Trophoblast cell (in vitro differentiated cells and primary cell): ENCODE measurements at regions not wholly inside any gene's neighbourhood (a gene's known extent, or its start where the extent isn't known, plus 50 kb on each side); places are given as distances from the start of the nearest gene placed in this dataset.

ENCODE experiments used
- DNase-seq, 2 donors: peaks; one replicate each; pipeline ENCODE4 v3.0.0-alpha.2; 2016
- H2AFZ ChIP-seq: 2 replicates; pipeline ENCODE4 v1.6.1; 2013; ENCODE audit warnings: low read length, moderate library complexity, mild to moderate bottlenecking; ENCODE audit not compliant: insufficient read depth, poor library complexity
- H2AK5ac ChIP-seq: 2 replicates; pipeline ENCODE4 v1.6.1; 2013; ENCODE audit warnings: mild to moderate bottlenecking, low read length
- H2BK120ac ChIP-seq: 2 replicates; pipeline ENCODE4 v1.6.1; 2013; ENCODE audit warnings: low read length, mild to moderate bottlenecking, moderate library complexity; ENCODE audit not compliant: insufficient read depth, poor library complexity
- H2BK12ac ChIP-seq: 2 replicates; pipeline ENCODE4 v1.6.1; 2013; ENCODE audit warnings: mild to moderate bottlenecking, low read length, moderate library complexity
- H2BK5ac ChIP-seq: 2 replicates; pipeline ENCODE4 v1.6.1; 2013; ENCODE audit warnings: low read length, low read depth, moderate library complexity, mild to moderate bottlenecking; ENCODE audit not compliant: poor library complexity
- H3K14ac ChIP-seq: 2 replicates; pipeline ENCODE4 v1.6.1; 2013; ENCODE audit warnings: mild to moderate bottlenecking, low read length
- H3K18ac ChIP-seq: 2 replicates; pipeline ENCODE4 v1.6.1; 2013; ENCODE audit warnings: mild to moderate bottlenecking, low read length
- H3K23ac ChIP-seq: 2 replicates; pipeline ENCODE4 v1.6.1; 2013; ENCODE audit warnings: low read length
- H3K27ac ChIP-seq: 2 replicates; pipeline ENCODE4 v1.5.1; 2013; ENCODE audit warnings: low read depth, mild to moderate bottlenecking, inconsistent platforms, low read length, moderate library complexity
- H3K27me3 ChIP-seq: 2 replicates; pipeline ENCODE4 v1.6.1; 2013; ENCODE audit warnings: inconsistent platforms, mild to moderate bottlenecking, low read length, moderate library complexity; ENCODE audit not compliant: insufficient read depth
- H3K36me3 ChIP-seq, 2 experiments: 1 replicate in 1 of 2; 2 replicates in 1 of 2; pipeline ENCODE4 v1.6.1; 2013; ENCODE audit warnings: low read length in 2 of 2, mild to moderate bottlenecking in 2 of 2, moderate library complexity in 1 of 2; ENCODE audit not compliant: insufficient read depth in 2 of 2, control insufficient read depth in 1 of 2
- H3K4ac ChIP-seq: 2 replicates; pipeline ENCODE4 v1.6.1; 2013; ENCODE audit warnings: low read depth, mild to moderate bottlenecking, low read length, moderate library complexity
- H3K4me1 ChIP-seq, 2 experiments: 1 replicate in 1 of 2; 2 replicates in 1 of 2; pipeline ENCODE4 v1.6.1; 2013; ENCODE audit warnings: low read length in 2 of 2, mild to moderate bottlenecking in 2 of 2, moderate library complexity in 1 of 2; ENCODE audit not compliant: insufficient read depth in 2 of 2, control insufficient read depth in 1 of 2
- H3K4me2 ChIP-seq: 2 replicates; pipeline ENCODE4 v1.6.1; 2013; ENCODE audit warnings: inconsistent platforms, mild to moderate bottlenecking, low read length, moderate library complexity
- H3K4me3 ChIP-seq: 2 replicates; pipeline ENCODE4 v1.5.1; 2013; ENCODE audit warnings: mild to moderate bottlenecking, low read depth, low read length, inconsistent platforms
- H3K79me1 ChIP-seq: one replicate; pipeline ENCODE4 v1.6.1; 2013; ENCODE audit warnings: low read length
- H3K79me2 ChIP-seq: 2 replicates; pipeline ENCODE4 v1.6.1; 2013; ENCODE audit warnings: low read length, mild to moderate bottlenecking; ENCODE audit not compliant: control insufficient read depth, insufficient read depth, poor library complexity
- H3K9ac ChIP-seq: 2 replicates; pipeline ENCODE4 v1.6.1; 2013; ENCODE audit warnings: mild to moderate bottlenecking, low read length
- H3K9me3 ChIP-seq: 2 replicates; pipeline ENCODE4 v1.6.1; 2013; ENCODE audit warnings: low read depth, mild to moderate bottlenecking, control low read depth, inconsistent platforms, low read length; ENCODE audit not compliant: insufficient read depth
- H4K12ac ChIP-seq: 2 replicates; pipeline ENCODE4 v1.6.1; 2013; ENCODE audit warnings: low read depth, mild to moderate bottlenecking, low read length, moderate library complexity
- H4K8ac ChIP-seq: 2 replicates; pipeline ENCODE4 v1.6.1; 2013; ENCODE audit warnings: low read depth, mild to moderate bottlenecking, low read length, moderate library complexity
- H4K91ac ChIP-seq: one replicate; pipeline ENCODE4 v1.6.1; 2013; ENCODE audit warnings: low read depth, mild to moderate bottlenecking, low read length, moderate library complexity
- WGBS: extraction: QIAGEN DNeasy Blood & Tissue Kit; methylation state at CpG from one replicate; pipeline ENCODE4 v1.1.7; 2013; ENCODE audit warnings: missing lambda C conversion rate; ENCODE audit not compliant: insufficient read length, insufficient coverage; ENCODE audit errors: extremely low coverage; 5-methylcytosine and 5-hydroxymethylcytosine counted together

GRCh38 chr22:27307545-27308247, 493.9 kb downstream of the MN1 start:
- H3K27ac ChIP-seq: no peak overlapping the region
- H3K23ac ChIP-seq: no peak overlapping the region
- H3K4me3 ChIP-seq: no peak overlapping the region
- H3K9ac ChIP-seq: no peak overlapping the region
- H2AFZ ChIP-seq: no peak overlapping the region
- H3K79me1 ChIP-seq: no peaks in the 10 kb centered on the region
- H3K4me2 ChIP-seq: no peak overlapping the region
- H3K14ac ChIP-seq: no peak overlapping the region
- H4K91ac ChIP-seq: no peak overlapping the region
- H3K9me3 ChIP-seq: peaks cover 3% of the 10 kb centered on the region
- no peaks in the 10 kb centered on the region for H3K79me2 ChIP-seq
- no CpG with 5 or more reads among the region's 4 CpGs for WGBS
- H2BK12ac ChIP-seq: no peak overlapping the region
- H4K8ac ChIP-seq: no peak overlapping the region
- no peak overlapping the region for H2AK5ac ChIP-seq
- no peak overlapping the region for H3K4ac ChIP-seq
- no peaks in the 10 kb centered on the region for H3K36me3 ChIP-seq
- no peaks in the 10 kb centered on the region for H3K27me3 ChIP-seq
- H2BK120ac ChIP-seq: no peak overlapping the region
- no peak overlapping the region for H4K12ac ChIP-seq
- H3K18ac ChIP-seq: no peak overlapping the region
- DNase-seq: no peak
- no peak overlapping the region for H2BK5ac ChIP-seq
- H3K4me1 ChIP-seq: peaks cover 11% of the 10 kb centered on the region in 2 experiments

- no peak for DNase-seq
- no peak overlapping the region for H3K14ac ChIP-seq
- no peaks in the 10 kb centered on the region for H3K79me1 ChIP-seq
These were observed 493.0 kb downstream of the MN1 start for GRCh38 chr22:27308513-27308912.

GRCh38 chr22:27309697-27310096, 491.9 kb downstream of the MN1 start:
- H2BK5ac ChIP-seq: no peak overlapping the region
- H2AK5ac ChIP-seq: no peak overlapping the region
- no peak overlapping the region for H3K9ac ChIP-seq
- no peak for DNase-seq
- H3K4me2 ChIP-seq: no peak overlapping the region
- no peak overlapping the region for H3K4ac ChIP-seq
- WGBS: no CpG with 5 or more reads among the region's 2 CpGs
- H4K12ac ChIP-seq: no peak overlapping the region
- H3K9me3 ChIP-seq: peaks cover 4% of the 10 kb centered on the region
- no peak overlapping the region for H4K91ac ChIP-seq
- no peaks in the 10 kb centered on the region for H3K27me3 ChIP-seq
- H3K18ac ChIP-seq: no peak overlapping the region
- no peak overlapping the region for H3K23ac ChIP-seq
- H3K14ac ChIP-seq: no peak overlapping the region
- H3K4me3 ChIP-seq: no peak overlapping the region
- H4K8ac ChIP-seq: no peak overlapping the region
- H3K79me2 ChIP-seq: no peaks in the 10 kb centered on the region
- no peaks in the 10 kb centered on the region for H3K79me1 ChIP-seq
- H3K27ac ChIP-seq: no peak overlapping the region
- no peak overlapping the region for H2AFZ ChIP-seq
- no peak overlapping the region for H2BK12ac ChIP-seq
- peaks cover 17 to 23% of the 10 kb centered on the region in 2 experiments for H3K4me1 ChIP-seq
- no peaks in the 10 kb centered on the region for H3K36me3 ChIP-seq
- no peak overlapping the region for H2BK120ac ChIP-seq

More at GRCh38 chr22:27308513-27308912, 493.0 kb downstream of the MN1 start:
- Histone ChIP-seq H3K4me2 (no peak overlapping the region), H3K36me3 (no peaks in the 10 kb centered on the region), H3K27ac (no peak overlapping the region), H2AFZ (no peak overlapping the region), H3K18ac (no peak overlapping the region), H3K79me2 (no peaks in the 10 kb centered on the region), H3K4me3 (no peak overlapping the region), H2BK5ac (no peak overlapping the region), H2BK12ac (no peak overlapping the region), H3K9me3 (peaks cover 4% of the 10 kb centered on the region), H4K91ac (no peak overlapping the region), H3K27me3 (no peaks in the 10 kb centered on the region), H2AK5ac (no peak overlapping the region), H3K4ac (no peak overlapping the region), H4K8ac (no peak overlapping the region), H4K12ac (no peak overlapping the region), H2BK120ac (no peak overlapping the region), H3K4me1 (peaks cover 15% of the 10 kb centered on the region in 2 experiments), H3K9ac (no peak overlapping the region), H3K23ac (no peak overlapping the region)

- H4K8ac ChIP-seq: no peak overlapping the region
- no peaks in the 10 kb centered on the region for H3K36me3 ChIP-seq
- H4K12ac ChIP-seq: no peak overlapping the region
- H2BK5ac ChIP-seq: no peak overlapping the region
- no CpG with 5 or more reads among the region's 30 CpGs for WGBS
- no peak overlapping the region for H3K18ac ChIP-seq
- peak overlapping the region; percentile 15 for H3K4me2 ChIP-seq
- H3K4ac ChIP-seq: no peak overlapping the region
- H3K23ac ChIP-seq: no peak overlapping the region
- no peaks in the 10 kb centered on the region for H3K79me1 ChIP-seq
- DNase-seq: no peak
- H4K91ac ChIP-seq: no peak overlapping the region
- no peak overlapping the region for H3K14ac ChIP-seq
- no peaks in the 10 kb centered on the region for H3K27me3 ChIP-seq
- no peaks in the 10 kb centered on the region for H3K79me2 ChIP-seq
- no peak overlapping the region for H3K4me3 ChIP-seq
- H2BK12ac ChIP-seq: no peak overlapping the region
- H2BK120ac ChIP-seq: no peak overlapping the region
- peaks cover 4% of the 10 kb centered on the region for H3K9me3 ChIP-seq
- H2AFZ ChIP-seq: no peak overlapping the region
- H3K4me1 ChIP-seq: peaks cover 17 to 23% of the 10 kb centered on the region in 2 experiments
- H3K9ac ChIP-seq: no peak overlapping the region
- no peak overlapping the region for H3K27ac ChIP-seq
- no peak overlapping the region for H2AK5ac ChIP-seq
These were observed 490.4 kb downstream of the MN1 start for GRCh38 chr22:27310966-27311697.
